ENCODE measurements at regions not wholly inside any gene's neighbourhood (a gene's known extent, or its start where the extent isn't known, plus 50 kb on each side); places are given as distances from the start of the nearest gene placed in this dataset.
"Not testable (repeated sequence)": the region's sequence is repeated elsewhere in the genome, so short reads cannot be mapped to it uniquely, and the experiment has no call there.

DNA sequence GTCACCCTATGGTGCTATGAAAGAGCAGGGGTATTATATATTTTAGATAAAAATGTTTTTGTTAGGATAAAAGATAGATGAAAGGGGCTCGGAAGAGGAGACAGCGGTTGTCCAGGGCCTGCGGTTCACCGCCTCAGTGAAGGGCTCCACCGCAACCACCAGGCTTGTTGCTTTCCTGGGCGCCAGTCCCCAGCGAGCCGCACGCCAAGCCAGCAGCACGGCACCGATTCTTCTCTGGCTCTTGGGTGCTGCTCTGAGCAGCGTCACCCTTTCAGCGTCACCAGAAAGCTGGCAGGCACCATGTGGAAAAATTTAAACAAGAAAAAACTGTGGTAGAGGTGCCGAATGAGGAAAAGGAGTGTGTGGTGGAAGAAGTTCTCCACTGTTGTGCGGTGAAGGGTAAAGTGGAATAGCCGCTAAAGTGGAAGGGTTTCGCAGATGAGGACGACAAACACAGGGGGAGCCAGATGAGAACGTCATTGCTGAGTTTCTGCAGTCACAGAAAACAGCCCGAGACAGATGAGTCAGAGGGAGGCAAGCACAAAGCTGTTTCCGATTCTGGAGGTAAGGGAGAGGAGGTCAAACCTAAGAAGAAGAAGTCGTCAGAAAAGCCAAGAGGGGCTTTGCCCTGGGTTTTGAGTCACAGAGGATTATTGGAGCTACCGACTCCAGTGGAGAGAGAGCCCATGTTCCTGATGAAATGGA is 569.2 kb downstream of the ZBBX start:
- no peak for DNase-seq

- DNase-seq, result no peak
Measured at GRCh38 chr3:166809520-166809919, 570.6 kb downstream of the ZBBX start.

DNA sequence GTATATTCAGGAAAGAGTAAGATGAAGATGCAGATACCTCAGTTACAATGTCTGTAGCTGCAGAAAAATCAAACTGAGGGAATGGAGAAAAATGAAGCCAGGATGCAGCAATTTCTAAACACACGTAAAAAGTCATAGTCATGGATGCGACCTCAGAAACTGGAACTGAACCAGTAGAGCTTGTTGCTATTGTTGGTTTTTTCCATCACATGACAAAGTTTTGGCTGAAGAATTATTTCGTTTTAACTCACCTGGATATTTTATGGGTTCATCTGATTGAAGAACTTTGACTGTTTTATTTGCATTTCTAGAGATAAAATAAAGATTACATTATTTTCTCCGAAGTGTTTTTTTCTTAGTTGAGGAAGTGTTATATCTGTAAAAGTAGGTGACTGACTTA is 591.2 kb downstream of the ZBBX start:
- DNase-seq, result no peak

- DNase-seq, result no peak
Measured at GRCh38 chr3:166785876-166786275, 594.2 kb downstream of the ZBBX start.

GRCh38 chr3:166783206-166783605 is 596.9 kb downstream of the ZBBX start:
- DNase-seq, result no peak

DNA sequence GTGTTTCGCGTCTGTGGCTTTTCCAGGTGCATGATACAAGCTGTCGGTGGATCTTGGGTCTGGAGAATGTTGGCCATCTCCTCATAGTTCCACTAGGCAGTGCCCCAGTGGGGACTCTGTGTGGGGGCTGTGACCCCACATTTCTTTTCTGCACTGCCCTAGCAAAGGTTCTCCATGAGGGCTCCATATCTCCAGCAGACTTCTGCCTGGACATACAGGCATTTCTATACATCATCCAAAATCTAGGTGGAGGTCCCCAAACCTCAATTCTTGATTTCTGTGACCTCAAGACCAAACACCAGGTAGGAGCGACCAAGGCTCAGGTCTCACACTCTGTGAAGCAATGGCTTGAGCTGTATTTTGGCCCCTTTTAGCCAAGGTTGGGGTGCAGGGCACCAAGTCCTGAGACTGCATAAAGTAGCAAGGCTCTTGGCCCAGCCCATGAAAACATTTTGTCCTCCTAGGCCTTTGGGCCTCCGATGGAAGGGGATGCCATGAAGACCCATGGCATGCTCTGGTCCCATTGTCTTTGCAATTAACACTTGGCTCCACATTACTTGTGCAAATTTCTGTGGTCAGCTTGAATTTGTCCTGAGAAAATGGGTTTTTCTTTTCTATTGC is 615.3 kb downstream of the ZBBX start:
- no peak for DNase-seq

DNA sequence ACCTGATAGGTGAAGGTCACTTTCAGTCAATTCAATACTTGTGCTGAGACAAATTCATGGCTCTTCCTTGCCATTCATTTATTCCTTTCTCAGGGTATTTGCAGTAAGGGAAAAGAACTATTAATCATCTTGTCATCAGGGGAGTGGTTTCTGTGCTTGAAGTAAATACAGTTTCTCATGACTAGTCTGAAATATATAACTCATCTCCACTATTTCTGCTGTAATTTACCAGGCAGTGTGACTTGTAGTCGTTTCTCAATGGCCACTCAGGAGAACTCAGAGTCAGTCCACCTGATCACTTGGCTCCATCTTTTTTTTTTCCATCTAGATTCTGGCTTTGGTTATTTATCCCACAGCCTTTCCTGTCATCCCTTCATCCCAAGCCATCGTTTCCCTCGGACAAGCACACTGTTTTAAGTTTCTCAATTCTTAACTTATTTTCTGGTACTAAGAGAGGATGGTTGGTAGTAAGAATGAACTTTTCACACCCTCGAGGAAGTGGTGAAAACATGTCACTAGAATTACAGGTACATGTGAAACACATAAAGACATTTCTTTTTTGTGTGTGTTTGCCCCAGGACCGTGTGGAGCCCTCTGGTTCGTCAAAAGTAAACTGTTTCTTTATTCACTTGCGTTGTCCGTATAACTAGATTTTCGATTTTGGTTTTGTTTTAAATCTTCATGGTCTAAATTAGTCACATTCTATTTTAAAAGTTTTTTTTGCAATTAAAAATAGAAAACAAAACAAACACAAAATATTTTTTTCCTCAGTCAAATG is 620.2 kb downstream of the ZBBX start:
- no peak for DNase-seq

DNA sequence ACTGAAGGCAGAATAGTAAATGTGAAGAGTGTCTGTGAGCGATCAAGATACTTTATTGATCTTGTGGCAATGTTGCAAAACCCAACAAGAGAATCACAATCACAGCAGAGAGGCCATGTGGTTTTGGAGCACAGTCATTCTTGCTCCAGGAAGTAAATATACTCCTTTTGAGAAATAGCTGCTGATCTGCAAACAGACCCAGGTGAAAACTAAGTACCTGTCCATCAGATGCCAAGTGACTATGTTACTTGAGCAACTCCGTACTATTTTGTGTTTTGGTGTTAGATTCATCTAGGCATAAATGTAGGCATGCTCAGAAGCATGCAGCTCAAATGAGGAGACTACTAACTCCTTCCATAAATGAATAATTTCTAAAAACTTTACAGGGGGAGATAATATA is 627.9 kb downstream of the ZBBX start:
- DNase-seq, result no peak

DNA sequence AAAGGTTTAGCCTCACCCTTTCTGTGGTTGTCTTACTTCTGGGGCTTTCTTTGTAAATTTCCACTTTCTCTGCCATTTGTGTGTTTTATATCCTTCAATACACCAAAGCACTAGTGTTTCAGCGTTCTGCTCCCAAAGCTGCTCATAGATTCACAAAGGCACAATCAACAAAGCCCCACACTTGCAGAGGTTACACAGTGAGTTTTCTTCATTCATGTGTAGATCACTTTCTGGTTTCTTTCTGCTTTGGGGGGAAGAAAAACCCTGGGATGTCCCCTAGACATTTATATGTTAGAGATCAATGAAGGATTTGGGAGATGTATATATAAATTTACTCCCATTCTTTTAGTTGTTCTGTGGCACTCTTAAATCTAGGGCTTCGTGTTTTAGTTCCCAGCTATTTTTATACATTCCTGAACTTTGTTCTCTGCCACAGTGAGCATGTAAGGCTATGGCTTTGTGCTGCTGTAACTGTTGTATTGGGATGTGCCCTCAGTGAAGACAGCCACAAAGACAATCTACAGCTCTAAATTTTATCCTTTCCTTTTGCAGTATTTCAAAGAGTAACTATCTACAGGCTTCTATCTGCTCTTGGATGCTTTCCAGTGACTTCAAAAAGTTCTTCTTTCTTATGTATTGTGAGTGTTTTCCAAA is 636.5 kb downstream of the ZBBX start:
- no peak for DNase-seq

- DNase-seq, result no peak
Measured at GRCh38 chr3:166734734-166735133, 645.4 kb downstream of the ZBBX start.

DNA sequence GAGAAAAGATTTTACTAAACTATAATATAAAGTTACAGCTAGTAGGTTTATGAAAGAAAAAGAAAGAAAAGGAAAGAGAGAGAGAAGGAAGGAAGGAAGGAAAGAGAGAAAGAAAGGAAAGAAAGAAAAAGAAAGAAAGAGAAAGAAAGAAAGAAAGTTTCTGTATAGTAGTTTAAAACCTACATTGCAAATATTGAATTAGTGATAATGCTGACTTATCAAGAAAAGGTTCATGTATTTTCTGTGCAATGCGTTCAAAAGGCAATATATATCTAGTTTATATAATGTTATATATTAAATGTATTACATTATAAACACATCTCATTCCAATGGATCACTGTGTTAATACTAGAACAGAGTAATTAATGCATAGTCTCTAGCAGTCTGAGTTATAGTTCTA is 648.4 kb downstream of the ZBBX start:
- DNase-seq, result no peak

GRCh38 chr3:166721466-166721865 is 658.6 kb downstream of the ZBBX start:
- no peak for DNase-seq

DNA sequence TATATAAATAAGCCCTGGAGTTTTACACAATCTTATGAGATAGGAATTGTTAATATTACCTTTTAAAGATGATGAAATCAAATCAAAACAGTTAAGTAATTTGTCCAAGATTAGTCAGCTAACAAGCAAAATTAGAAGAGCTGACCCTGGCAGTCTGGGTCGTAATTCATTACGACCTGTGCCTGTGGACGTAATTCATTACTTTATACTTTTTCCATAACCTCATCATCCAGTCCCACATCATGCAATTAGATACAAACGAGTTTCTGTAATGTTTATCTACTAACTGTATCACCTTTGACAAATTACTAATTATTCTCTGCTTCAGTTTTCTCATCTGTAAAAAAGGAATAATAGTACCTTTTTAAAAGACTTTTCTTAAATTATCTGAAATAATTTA is 665.9 kb downstream of the ZBBX start:
- no peak for DNase-seq

- no peak for DNase-seq
Measured at GRCh38 chr3:166713787-166714186, 666.3 kb downstream of the ZBBX start.

- DNase-seq, result no peak
Measured at GRCh38 chr3:166706094-166706493, 674.0 kb downstream of the ZBBX start.

GRCh38 chr3:166697495-166697894 is 682.6 kb downstream of the ZBBX start:
- no peak for DNase-seq

DNA sequence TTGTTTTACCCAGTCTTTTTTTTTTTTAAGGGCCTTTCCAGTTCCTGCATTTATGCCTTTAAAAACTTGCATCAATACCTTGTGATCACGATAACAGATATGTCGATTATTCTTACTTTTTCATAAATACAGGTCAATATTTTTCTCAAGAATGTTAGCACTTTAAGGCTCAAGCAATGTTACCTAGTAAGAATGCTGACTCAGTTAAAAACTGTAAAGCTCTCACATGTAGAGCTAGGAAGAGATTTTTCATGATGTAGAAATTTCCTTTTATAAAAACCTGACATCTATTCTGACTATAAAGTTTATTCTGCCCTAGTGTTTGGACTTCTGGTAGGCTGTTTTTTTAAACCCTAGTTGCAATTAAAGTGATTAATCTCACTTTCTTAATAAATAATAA is 684.0 kb downstream of the ZBBX start:
- no peak for DNase-seq

DNA sequence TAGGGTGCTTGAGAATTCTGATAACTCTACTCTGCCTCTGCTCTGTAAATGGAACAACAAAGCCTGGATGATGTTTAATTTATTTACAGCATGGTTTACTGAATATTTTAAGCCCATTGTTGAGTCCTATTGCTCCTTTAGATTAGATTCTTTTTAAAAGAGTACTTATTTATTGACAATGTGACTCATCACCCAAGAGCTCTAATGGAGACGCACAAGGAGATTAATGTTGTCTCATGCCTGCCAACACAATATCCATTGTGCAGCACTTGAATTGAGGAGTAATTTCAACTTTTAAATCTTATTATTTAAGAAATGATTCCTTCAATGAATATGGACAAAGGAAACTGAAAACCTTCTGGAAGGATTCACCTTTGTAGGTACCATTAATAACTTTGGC is 691.4 kb downstream of the ZBBX start:
- no peak for DNase-seq

- no peak for DNase-seq
Measured at GRCh38 chr3:166685246-166685645, 694.9 kb downstream of the ZBBX start.

- DNase-seq, result not testable (repeated sequence)
Measured at GRCh38 chr3:166684077-166684476, 696.0 kb downstream of the ZBBX start.

GRCh38 chr3:166669781-166670180 is 710.3 kb downstream of the ZBBX start:
- no peak for DNase-seq

DNA sequence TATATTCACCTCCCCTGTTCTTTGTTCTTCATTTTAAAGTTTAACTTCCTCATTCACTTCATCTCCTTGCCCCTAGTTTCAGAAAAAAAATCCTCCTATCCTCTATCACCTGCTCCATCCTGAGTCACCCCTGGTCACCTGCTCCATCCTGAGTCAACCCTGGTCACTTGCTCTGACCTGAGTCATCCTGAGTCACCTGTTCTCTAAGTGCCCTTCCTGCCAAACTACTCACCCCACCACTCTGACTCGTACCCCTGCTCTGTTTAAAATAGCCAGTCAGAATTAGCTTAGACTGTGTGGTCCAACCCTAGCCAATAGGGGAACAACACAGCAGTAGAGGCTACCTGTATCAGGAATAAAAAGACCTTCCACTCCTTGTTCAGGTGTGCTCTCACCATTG is 716.9 kb downstream of the ZBBX start:
- no peak for DNase-seq

- no peak for DNase-seq
Measured at GRCh38 chr3:166661621-166662020, 718.5 kb downstream of the ZBBX start.

GRCh38 chr3:166660962-166661361 is 719.1 kb downstream of the ZBBX start:
- DNase-seq, result no peak

Data from suppressor macrophage treated with lipopolysaccharide for 1 hour (primary cell).